HG02642 (cell line): ENCODE measurements at regions not wholly inside any gene's neighbourhood (a gene's known extent, or its start where the extent isn't known, plus 50 kb on each side); places are given as distances from the start of the nearest gene placed in this dataset.
"Not testable (repeated sequence)": the region's sequence is repeated elsewhere in the genome, so short reads cannot be mapped to it uniquely, and the experiment has no call there.

Experiments
- ATAC-seq: cut with Tn5 transposase; IDR thresholded peaks from one replicate; pipeline ENCODE4 v1.9.1; 2021; ENCODE audit warnings: mild to moderate bottlenecking; ENCODE audit not compliant: unreplicated experiment, poor library complexity

GRCh38 chrX:14354521-14354920 is 174.8 kb upstream of the GLRA2 start:
- no peak for ATAC-seq

DNA sequence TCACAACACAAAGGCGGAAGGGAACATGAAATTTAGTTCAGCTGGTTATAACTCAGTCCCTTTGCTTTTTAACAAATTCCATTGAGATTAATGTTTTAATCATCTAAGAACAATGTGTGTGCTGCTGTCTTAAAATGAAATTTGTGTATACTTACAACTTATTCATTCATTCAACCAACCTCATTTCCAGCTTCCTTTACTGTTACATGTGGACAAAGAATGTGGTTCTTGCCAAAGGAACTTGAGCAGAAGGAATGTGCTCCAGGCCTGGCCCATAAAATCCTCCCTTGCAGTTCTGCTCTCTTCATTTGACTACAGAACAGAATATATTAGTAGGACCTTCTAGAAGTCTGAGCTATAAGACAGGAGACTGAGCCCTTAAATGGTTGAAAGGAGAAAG is 176.8 kb upstream of the GLRA2 start:
- ATAC-seq: no peak

- no peak for ATAC-seq
These were observed 177.6 kb upstream of the GLRA2 start for GRCh38 chrX:14351611-14352303.

GRCh38 chrX:14347523-14347922 is 181.8 kb upstream of the GLRA2 start:
- ATAC-seq: no peak

DNA sequence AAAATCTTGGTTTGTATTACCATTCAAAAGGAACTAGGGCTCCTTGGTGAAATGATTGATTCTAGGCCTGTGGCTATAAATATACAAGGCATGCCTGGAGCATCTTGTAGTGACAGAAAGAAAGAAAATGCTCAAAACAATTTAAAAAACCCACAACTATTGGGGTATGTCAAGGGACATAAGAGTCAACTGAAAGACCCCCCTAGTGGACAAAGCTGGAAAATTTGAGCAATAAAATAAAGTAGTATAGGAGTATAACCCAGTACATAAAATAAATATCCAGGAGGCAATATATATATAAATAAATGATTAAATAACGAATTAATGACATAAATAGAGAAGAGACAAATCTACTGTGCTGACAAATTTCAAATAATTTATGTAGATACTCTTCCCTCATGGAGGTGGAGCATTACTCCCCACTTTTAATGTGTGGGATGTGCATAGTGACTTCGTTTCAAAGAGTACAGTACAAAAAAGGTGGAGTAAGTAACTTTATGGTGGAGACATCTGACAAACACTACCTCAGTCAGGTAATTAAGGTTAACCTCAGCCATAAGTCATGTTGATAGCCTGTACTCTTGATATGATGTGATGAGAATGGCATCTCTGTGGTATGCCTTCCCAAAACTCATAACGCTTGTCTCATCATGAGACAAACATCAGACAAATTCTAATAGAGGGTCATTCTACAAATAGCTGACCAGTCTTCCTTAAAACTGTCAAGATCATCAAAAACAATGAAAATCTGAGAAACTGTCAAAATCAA is 185.0 kb upstream of the GLRA2 start:
- ATAC-seq: no peak

- no peak for ATAC-seq
These were observed 219.9 kb upstream of the GLRA2 start for GRCh38 chrX:14309431-14309830.

- ATAC-seq: not testable (repeated sequence)
These were observed 220.4 kb upstream of the GLRA2 start for GRCh38 chrX:14308976-14309375.

DNA sequence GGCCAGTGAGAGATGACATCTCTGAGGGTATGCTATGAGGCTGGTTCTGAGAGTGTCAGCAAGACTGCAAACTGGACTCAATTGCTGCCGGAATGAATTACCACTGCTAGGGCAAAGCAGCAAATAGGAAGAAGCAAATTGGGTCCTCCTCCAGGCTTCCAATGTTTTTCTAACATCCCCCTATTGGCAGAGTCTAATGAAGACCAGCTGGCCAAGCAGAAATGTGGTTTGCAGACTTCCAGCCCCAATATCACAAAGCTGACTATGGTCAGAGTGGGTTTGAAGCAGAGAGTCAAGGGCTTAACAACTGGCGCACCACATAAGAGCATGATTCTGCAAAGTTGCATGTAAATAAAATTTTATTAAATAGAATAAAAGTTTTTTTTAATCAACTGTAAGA is 225.4 kb upstream of the GLRA2 start:
- no peak for ATAC-seq

DNA sequence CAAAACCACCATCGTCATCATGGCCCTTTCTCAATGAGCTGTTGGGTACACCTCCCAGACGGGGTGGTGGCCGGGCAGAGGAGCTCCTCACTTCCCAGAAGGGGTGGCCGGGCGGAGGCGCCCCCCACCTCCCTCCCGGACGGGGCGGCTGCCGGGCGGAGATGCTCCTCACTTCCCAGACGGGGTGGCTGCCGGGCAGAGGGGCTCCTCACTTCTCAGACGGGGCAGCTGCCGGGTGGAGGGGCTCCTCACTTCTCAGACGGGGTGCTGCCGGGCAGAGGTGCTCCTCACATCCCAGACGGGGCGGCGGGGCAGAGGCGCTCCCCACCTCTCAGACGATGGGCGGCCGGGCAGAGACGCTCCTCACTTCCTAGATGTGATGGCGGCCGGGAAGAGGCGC is 226.8 kb upstream of the GLRA2 start:
- ATAC-seq: not testable (repeated sequence)

- ATAC-seq: no peak
These were observed 229.0 kb upstream of the GLRA2 start for GRCh38 chrX:14300376-14300775.

DNA sequence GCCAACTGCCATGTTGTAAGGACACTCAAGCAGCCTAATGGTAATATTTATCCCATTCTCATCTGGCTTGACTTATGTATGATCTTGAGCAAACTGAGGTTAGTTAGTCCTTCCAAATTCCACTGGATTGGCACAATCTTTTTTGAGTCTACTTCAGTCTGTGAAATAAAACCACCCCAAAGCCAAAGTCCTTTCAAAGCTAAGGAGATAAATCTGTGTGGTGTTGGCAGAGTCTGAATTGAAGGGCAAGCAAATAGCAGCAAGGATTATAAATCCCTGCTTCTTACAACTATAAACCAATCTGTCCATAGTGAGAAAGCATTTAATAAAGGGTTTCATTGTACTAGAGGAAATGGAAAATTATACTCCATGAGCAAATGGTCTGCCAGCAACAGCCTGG is 233.9 kb upstream of the GLRA2 start:
- no peak for ATAC-seq

GRCh38 chrX:14291666-14292500 is 237.5 kb upstream of the GLRA2 start:
- no peak for ATAC-seq

DNA sequence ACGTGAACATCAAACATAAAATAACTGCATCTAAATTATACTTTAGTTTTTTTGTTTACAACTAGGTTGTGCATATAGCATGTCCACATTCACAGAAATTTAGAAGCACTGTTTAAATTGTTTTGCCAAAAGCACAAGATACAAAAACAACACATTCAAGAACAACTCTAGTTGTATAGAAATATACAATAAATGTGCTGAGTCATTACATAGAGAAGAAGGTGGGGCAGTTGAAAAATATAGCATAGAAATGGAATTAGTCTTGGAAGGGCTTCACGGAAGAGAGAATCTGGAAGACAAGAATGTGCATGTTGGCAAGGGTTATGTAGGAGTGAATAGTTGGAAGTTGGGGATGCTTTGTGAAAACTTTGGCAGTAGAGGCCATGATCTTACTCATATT is 239.0 kb upstream of the GLRA2 start:
- ATAC-seq: no peak

DNA sequence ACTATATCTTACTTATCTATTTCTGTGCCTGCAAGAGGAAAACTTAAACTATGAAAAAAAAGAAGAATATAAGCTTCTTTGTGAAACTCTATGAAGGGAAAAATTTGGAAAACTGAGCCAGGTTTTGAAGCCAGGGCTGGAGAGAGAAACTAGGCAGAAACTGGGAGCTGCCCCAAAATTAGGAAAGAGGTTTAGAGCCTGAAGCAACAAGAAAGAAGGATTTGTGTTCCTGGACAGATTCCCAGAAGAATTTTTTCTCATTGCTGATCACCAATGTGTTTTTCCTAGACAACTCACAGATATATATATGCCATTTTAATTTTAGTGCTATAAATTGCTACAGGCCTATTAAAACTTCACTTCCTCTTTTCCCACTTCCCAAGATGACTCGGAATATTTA is 245.0 kb upstream of the GEMIN8 start:
- no peak for ATAC-seq

DNA sequence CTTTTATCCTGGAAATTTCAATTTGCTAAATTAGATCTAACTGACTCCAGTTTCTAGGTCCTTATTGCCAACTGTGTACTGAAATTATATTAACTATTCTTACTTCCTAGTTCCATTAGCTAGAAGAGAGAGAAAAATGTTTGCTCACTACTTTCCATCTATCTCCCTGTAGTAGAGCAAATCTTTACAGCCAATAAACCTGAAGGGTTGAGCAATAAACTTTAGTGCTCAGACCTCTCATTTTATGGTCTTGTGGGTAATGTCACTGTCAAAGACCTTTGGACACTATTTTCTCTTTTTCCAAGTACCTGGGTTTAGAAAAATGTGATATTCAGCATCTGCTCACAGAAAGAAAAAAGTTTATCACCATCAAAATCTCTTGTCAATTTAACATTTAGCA is 237.5 kb upstream of the GEMIN8 start:
- no peak for ATAC-seq

- ATAC-seq: no peak
These were observed 237.0 kb upstream of the GEMIN8 start for GRCh38 chrX:14266705-14267104.

- no peak for ATAC-seq
These were observed 214.1 kb upstream of the GEMIN8 start for GRCh38 chrX:14243823-14244222.

DNA sequence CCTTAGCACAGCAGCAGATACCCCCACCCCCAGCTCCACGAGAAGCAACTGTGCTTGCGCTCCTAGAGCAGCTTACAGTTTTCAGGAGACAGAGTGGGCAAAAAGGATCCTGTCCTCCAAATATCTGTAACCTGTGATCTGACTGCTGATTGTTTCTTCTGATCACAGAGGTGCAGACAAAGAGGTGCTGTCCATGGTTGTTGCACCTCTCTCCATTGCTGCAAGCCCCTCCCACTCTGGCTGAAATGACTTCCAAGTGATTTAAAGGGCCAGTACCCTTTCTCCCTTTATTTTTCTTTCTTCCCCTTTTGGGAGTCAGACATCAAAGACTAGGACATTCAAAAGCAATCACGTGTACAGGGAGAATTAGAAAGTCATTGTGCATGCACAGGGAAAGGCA is 205.3 kb upstream of the GEMIN8 start:
- ATAC-seq: no peak

DNA sequence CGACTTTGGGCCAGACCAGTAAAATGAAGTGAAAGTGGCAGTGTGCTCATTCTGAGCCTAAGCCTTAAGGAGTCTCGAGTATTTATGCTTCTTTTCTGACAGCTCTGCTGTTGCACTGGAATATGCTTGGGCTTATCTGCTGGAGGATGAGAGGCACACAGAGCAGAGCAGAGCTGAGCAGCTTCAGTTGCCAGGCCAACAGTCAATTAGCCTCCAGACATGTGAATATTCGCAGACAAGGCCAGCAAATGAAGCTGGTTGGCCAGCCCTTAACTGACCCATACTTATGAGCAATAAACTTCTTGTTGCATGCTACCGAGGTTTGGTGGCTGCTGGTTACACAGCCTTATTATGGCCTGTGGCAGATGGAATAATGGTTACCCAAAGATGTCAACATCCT is 203.0 kb upstream of the GEMIN8 start:
- no peak for ATAC-seq

- ATAC-seq: no peak
These were observed 198.9 kb upstream of the GEMIN8 start for GRCh38 chrX:14228611-14229010.

DNA sequence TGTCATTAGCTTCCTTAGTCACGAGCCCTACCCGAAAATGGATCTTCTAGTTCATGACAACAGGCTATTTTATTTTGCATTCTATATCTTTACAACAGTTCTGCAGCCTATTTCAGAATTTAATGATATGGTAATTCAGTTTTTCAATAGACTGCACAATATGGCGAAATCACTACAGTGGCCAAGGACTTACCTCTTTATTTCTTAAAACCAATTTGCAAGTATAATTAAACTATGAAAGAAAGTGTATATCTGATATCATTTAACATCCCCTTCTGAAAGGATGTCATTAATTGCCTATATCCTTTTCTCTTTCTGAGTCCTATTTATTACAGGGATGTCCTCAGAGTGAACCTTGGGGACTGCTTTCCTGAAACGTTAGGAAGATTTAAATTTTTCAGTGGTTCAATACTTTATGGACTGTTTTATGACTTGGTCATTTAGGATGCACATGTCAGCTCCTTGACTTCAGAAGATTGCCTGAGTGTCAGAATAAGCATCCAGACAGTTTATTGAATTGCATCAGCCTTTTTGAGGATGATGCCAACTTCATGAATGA is 190.8 kb upstream of the GEMIN8 start:
- no peak for ATAC-seq
